ENCODE measurements at regions not wholly inside any gene's neighbourhood (a gene's known extent, or its start where the extent isn't known, plus 50 kb on each side); places are given as distances from the start of the nearest gene placed in this dataset.
"Not testable (repeated sequence)": the region's sequence is repeated elsewhere in the genome, so short reads cannot be mapped to it uniquely, and the experiment has no call there.

- not testable (repeated sequence) for DNase-seq; H3K27ac ChIP-seq (ENCODE audit: low read length); H3K36me3 ChIP-seq (ENCODE audit: control insufficient read depth, insufficient read depth, low read length); H3K4me3 ChIP-seq (ENCODE audit: low read length); H3K9me3 ChIP-seq (replicated peaks; ENCODE audit: control insufficient read depth, low read depth, low read length); H3K4me1 ChIP-seq (ENCODE audit: control insufficient read depth, insufficient read depth, low read length); H3K27me3 ChIP-seq (ENCODE audit: control insufficient read depth, insufficient read depth, low read length)
- WGBS (ENCODE audit: insufficient coverage) = 100% methylated on average over 1 of the region's 3 CpGs
Observed at GRCh38 chr6:21947227-21947626, 349.6 kb downstream of the PRL start.

GRCh38 chr6:21947731-21948386, 349.0 kb downstream of the PRL start:
- H3K9me3 ChIP-seq (replicated peaks; ENCODE audit: control insufficient read depth, low read depth, low read length) = no peaks in the 10 kb centered on the region
- H3K27ac ChIP-seq (ENCODE audit: low read length) = peak overlapping the region; percentile 29
- WGBS (ENCODE audit: insufficient coverage) = 40% methylated on average over 1 of the region's 6 CpGs
- no peaks in the 10 kb centered on the region for H3K27me3 ChIP-seq (ENCODE audit: control insufficient read depth, insufficient read depth, low read length)
- DNase-seq = peak; percentile 49
- no peak overlapping the region for H3K4me3 ChIP-seq (ENCODE audit: low read length)
- no peaks in the 10 kb centered on the region for H3K36me3 ChIP-seq (ENCODE audit: control insufficient read depth, insufficient read depth, low read length)
- peaks cover 7% of the 10 kb centered on the region for H3K4me1 ChIP-seq (ENCODE audit: control insufficient read depth, insufficient read depth, low read length)

GRCh38 chr6:21949211-21949801, 347.5 kb downstream of the PRL start:
- WGBS (ENCODE audit: insufficient coverage) = 53% methylated on average over 2 of the region's 3 CpGs
- H3K4me1 ChIP-seq (ENCODE audit: control insufficient read depth, insufficient read depth, low read length) = peaks cover 19% of the 10 kb centered on the region

GRCh38 chr6:21952367-21952766, 344.5 kb downstream of the PRL start:
- peak overlapping the region; percentile 26 for H3K27ac ChIP-seq (ENCODE audit: low read length)
- H3K9me3 ChIP-seq (replicated peaks; ENCODE audit: control insufficient read depth, low read depth, low read length) = no peaks in the 10 kb centered on the region
- no peak for DNase-seq
- no peaks in the 10 kb centered on the region for H3K36me3 ChIP-seq (ENCODE audit: control insufficient read depth, insufficient read depth, low read length)
- no peaks in the 10 kb centered on the region for H3K27me3 ChIP-seq (ENCODE audit: control insufficient read depth, insufficient read depth, low read length)
- H3K4me3 ChIP-seq (ENCODE audit: low read length) = no peak overlapping the region
- 91% methylated on average over 6 of the region's 7 CpGs for WGBS (ENCODE audit: insufficient coverage)
- peaks cover 23% of the 10 kb centered on the region for H3K4me1 ChIP-seq (ENCODE audit: control insufficient read depth, insufficient read depth, low read length)

More at GRCh38 chr6:21949211-21949801, 347.5 kb downstream of the PRL start:
- Histone ChIP-seq H3K36me3 (ENCODE audit: control insufficient read depth, insufficient read depth, low read length) (no peaks in the 10 kb centered on the region), H3K27me3 (ENCODE audit: control insufficient read depth, insufficient read depth, low read length) (no peaks in the 10 kb centered on the region), H3K27ac (ENCODE audit: low read length) (no peak overlapping the region), H3K9me3 (replicated peaks; ENCODE audit: control insufficient read depth, low read depth, low read length) (no peaks in the 10 kb centered on the region), H3K4me3 (ENCODE audit: low read length) (no peak overlapping the region)
- DNase-seq = no peak

- peak; percentile 76 for DNase-seq
- WGBS (ENCODE audit: insufficient coverage) = 16% methylated on average over 4 of the region's 10 CpGs
- H3K27me3 ChIP-seq (ENCODE audit: control insufficient read depth, insufficient read depth, low read length) = no peaks in the 10 kb centered on the region
- H3K27ac ChIP-seq (ENCODE audit: low read length) = peak overlapping the region; percentile 83
- peaks cover 23% of the 10 kb centered on the region for H3K4me1 ChIP-seq (ENCODE audit: control insufficient read depth, insufficient read depth, low read length)
- H3K9me3 ChIP-seq (replicated peaks; ENCODE audit: control insufficient read depth, low read depth, low read length) = no peaks in the 10 kb centered on the region
- H3K36me3 ChIP-seq (ENCODE audit: control insufficient read depth, insufficient read depth, low read length) = no peaks in the 10 kb centered on the region
- H3K4me3 ChIP-seq (ENCODE audit: low read length) = no peak overlapping the region
Observed at GRCh38 chr6:21953831-21954801, 342.7 kb downstream of the PRL start.

- 76% methylated on average over 2 of the region's 3 CpGs for WGBS (ENCODE audit: insufficient coverage)
- peaks cover 20% of the 10 kb centered on the region for H3K4me1 ChIP-seq (ENCODE audit: control insufficient read depth, insufficient read depth, low read length)
- H3K4me3 ChIP-seq (ENCODE audit: low read length) = no peak overlapping the region
- no peak for DNase-seq
- H3K27ac ChIP-seq (ENCODE audit: low read length) = peak overlapping the region; percentile 83
- H3K9me3 ChIP-seq (replicated peaks; ENCODE audit: control insufficient read depth, low read depth, low read length) = no peaks in the 10 kb centered on the region
- no peaks in the 10 kb centered on the region for H3K27me3 ChIP-seq (ENCODE audit: control insufficient read depth, insufficient read depth, low read length)
- no peaks in the 10 kb centered on the region for H3K36me3 ChIP-seq (ENCODE audit: control insufficient read depth, insufficient read depth, low read length)
Observed at GRCh38 chr6:21955053-21955595, 341.7 kb downstream of the PRL start.

GRCh38 chr6:21955951-21956350, 340.9 kb downstream of the PRL start:
- Histone ChIP-seq H3K27ac (ENCODE audit: low read length) (no peak overlapping the region), H3K4me3 (ENCODE audit: low read length) (no peak overlapping the region), H3K4me1 (ENCODE audit: control insufficient read depth, insufficient read depth, low read length) (peaks cover 20% of the 10 kb centered on the region), H3K27me3 (ENCODE audit: control insufficient read depth, insufficient read depth, low read length) (no peaks in the 10 kb centered on the region), H3K36me3 (ENCODE audit: control insufficient read depth, insufficient read depth, low read length) (no peaks in the 10 kb centered on the region), H3K9me3 (replicated peaks; ENCODE audit: control insufficient read depth, low read depth, low read length) (no peaks in the 10 kb centered on the region)
- no peak for DNase-seq
- 92% methylated on average over 4 of the region's 8 CpGs for WGBS (ENCODE audit: insufficient coverage)

GRCh38 chr6:21958428-21958827, 338.4 kb downstream of the PRL start:
- Histone ChIP-seq H3K4me1 (ENCODE audit: control insufficient read depth, insufficient read depth, low read length) (peaks cover 12% of the 10 kb centered on the region), H3K4me3 (ENCODE audit: low read length) (no peak overlapping the region), H3K9me3 (replicated peaks; ENCODE audit: control insufficient read depth, low read depth, low read length) (no peaks in the 10 kb centered on the region), H3K27ac (ENCODE audit: low read length) (no peak overlapping the region), H3K27me3 (ENCODE audit: control insufficient read depth, insufficient read depth, low read length) (no peaks in the 10 kb centered on the region), H3K36me3 (ENCODE audit: control insufficient read depth, insufficient read depth, low read length) (no peaks in the 10 kb centered on the region)
- no peak for DNase-seq
- WGBS (ENCODE audit: insufficient coverage) = 77% methylated on average over 2 of the region's 2 CpGs

- H3K36me3 ChIP-seq (ENCODE audit: control insufficient read depth, insufficient read depth, low read length) = no peaks in the 10 kb centered on the region
- WGBS (ENCODE audit: insufficient coverage) = 83% methylated on average over 1 of the region's 4 CpGs
- H3K27me3 ChIP-seq (ENCODE audit: control insufficient read depth, insufficient read depth, low read length) = no peaks in the 10 kb centered on the region
- H3K4me3 ChIP-seq (ENCODE audit: low read length) = no peak overlapping the region
- DNase-seq = no peak
- H3K9me3 ChIP-seq (replicated peaks; ENCODE audit: control insufficient read depth, low read depth, low read length) = no peaks in the 10 kb centered on the region
- H3K4me1 ChIP-seq (ENCODE audit: control insufficient read depth, insufficient read depth, low read length) = no peaks in the 10 kb centered on the region
- H3K27ac ChIP-seq (ENCODE audit: low read length) = no peak overlapping the region
Observed at GRCh38 chr6:21961226-21961625, 335.6 kb downstream of the PRL start.

GRCh38 chr6:21965016-21965415, 331.8 kb downstream of the PRL start:
- no peaks in the 10 kb centered on the region for H3K27me3 ChIP-seq (ENCODE audit: control insufficient read depth, insufficient read depth, low read length)
- H3K36me3 ChIP-seq (ENCODE audit: control insufficient read depth, insufficient read depth, low read length) = no peaks in the 10 kb centered on the region
- no peaks in the 10 kb centered on the region for H3K9me3 ChIP-seq (replicated peaks; ENCODE audit: control insufficient read depth, low read depth, low read length)
- 92% methylated on average over 2 of the region's 3 CpGs for WGBS (ENCODE audit: insufficient coverage)
- DNase-seq = no peak
- peaks cover 2% of the 10 kb centered on the region for H3K4me1 ChIP-seq (ENCODE audit: control insufficient read depth, insufficient read depth, low read length)
- H3K4me3 ChIP-seq (ENCODE audit: low read length) = no peak overlapping the region
- H3K27ac ChIP-seq (ENCODE audit: low read length) = no peak overlapping the region
